Kidney (tissue), 13 donors: ENCODE measurements at regions not wholly inside any gene's neighbourhood (a gene's known extent, or its start where the extent isn't known, plus 50 kb on each side); places are given as distances from the start of the nearest gene placed in this dataset.
"Not testable (repeated sequence)": the region's sequence is repeated elsewhere in the genome, so short reads cannot be mapped to it uniquely, and the experiment has no call there.

Source experiments
- DNase-seq, 5 donors: peaks; one replicate each; pipeline ENCODE4 v3.0.0-alpha.2; 2013 to 2020
- FAIRE-seq: peaks from 2 replicates; lab custom pipeline; 2012; peaks lifted over from hg19 to GRCh38; lab: Jason Lieb, UNC
- H3K27ac ChIP-seq, 2 donors: one replicate each; pipeline ENCODE4 v1.7.0; 2013; ENCODE audit warnings: low read depth in 2 of 2, low read length in 2 of 2, inconsistent platforms in 1 of 2
- H3K27me3 ChIP-seq: one replicate; pipeline ENCODE4 v1.7.1; 2013; ENCODE audit warnings: low read length, inconsistent platforms; ENCODE audit not compliant: control insufficient read depth, insufficient read depth
- H3K36me3 ChIP-seq, 3 donors: one replicate each; pipeline versions ENCODE4 v1.7.0 to v1.7.1; 2013; ENCODE audit warnings: low read length in 3 of 3, control low read depth in 1 of 3, inconsistent platforms in 1 of 3; ENCODE audit not compliant: insufficient read depth in 3 of 3, control insufficient read depth in 2 of 3
- H3K4me1 ChIP-seq, 3 donors: one replicate each; pipeline versions ENCODE4 v1.7.0 to v1.7.1; 2013; ENCODE audit warnings: low read length in 3 of 3, inconsistent platforms in 1 of 3, low read depth in 1 of 3; ENCODE audit not compliant: control insufficient read depth in 2 of 3, insufficient read depth in 2 of 3
- H3K4me3 ChIP-seq, 3 donors: one replicate each; pipeline versions ENCODE4 v1.7.0 to v1.8.1; 2013; ENCODE audit warnings: low read length in 3 of 3, control low read depth in 1 of 3, inconsistent platforms in 1 of 3
- H3K9ac ChIP-seq, 3 donors: one replicate each; pipeline versions ENCODE4 v1.7.0 to v1.7.1; 2013; ENCODE audit warnings: low read length in 3 of 3, control low read depth in 1 of 3, inconsistent platforms in 1 of 3
- H3K9me3 ChIP-seq, 3 donors: one replicate each; pipeline versions ENCODE4 v1.7.0 to v1.7.1; 2013; ENCODE audit warnings: low read length in 3 of 3, control low read depth in 1 of 3, inconsistent platforms in 1 of 3; ENCODE audit not compliant: control insufficient read depth in 2 of 3, insufficient read depth in 1 of 3
- intact Hi-C: fragments of 100-400 bp; cut with DNase I; formaldehyde crosslinking; loops from one replicate; pipeline ENCODE4 v1.11.1; 2022
- TF ChIP-seq, protein P1 (sequence below): IDR thresholded peaks from 3 replicates; pipeline ENCODE4 v1.5.1; 2012; ENCODE audit warnings: mild to moderate bottlenecking, moderate library complexity, borderline replicate concordance; ENCODE audit not compliant: insufficient read depth; ENCODE audit errors: extremely low read depth
- donor health status: control.
- donor health status: control.
- donor health status: control.
- donor health status: control.
- donor health status: control.
- donor health status: DM: yes; HTN: yes; CAD: no.
- donor health status: Normal renal cell carcinoma (clear cell type).

DNA sequence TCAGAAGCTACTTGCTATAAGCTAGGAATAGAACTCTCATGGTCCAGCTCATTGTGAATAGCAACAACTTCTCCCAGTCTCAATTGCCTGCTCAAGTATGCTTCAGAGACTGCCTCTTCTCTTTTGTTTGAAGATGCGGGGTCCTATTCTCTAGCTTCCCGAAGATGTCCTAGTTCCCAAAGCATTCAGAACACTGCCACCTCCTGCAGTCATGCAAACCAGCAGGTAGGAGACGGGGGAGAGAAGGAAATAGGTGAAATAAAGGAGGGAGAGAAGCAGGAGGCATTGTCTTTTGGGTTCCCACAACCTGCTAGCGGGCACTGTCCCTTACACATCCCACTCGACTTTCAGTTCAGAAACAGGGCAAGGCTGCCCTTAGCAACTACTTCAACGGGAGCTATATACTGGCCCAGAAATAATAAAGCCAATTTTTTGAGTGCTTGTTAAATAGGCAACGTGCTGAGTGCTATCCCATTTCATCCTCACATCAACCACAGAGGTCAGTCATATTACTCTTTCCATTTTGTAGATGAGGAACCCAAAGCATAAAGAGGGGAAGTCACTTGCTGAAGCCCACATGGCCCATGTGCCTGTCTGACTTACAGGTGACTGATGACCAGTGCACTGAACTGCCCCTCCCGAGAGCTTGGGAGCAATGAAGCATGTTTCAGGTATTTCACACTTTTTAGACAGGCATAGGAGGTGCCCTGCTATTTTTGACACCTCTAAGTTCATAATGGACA, 61.9 kb upstream of the ATXN1 start:
- TF ChIP-seq, protein P1, sequence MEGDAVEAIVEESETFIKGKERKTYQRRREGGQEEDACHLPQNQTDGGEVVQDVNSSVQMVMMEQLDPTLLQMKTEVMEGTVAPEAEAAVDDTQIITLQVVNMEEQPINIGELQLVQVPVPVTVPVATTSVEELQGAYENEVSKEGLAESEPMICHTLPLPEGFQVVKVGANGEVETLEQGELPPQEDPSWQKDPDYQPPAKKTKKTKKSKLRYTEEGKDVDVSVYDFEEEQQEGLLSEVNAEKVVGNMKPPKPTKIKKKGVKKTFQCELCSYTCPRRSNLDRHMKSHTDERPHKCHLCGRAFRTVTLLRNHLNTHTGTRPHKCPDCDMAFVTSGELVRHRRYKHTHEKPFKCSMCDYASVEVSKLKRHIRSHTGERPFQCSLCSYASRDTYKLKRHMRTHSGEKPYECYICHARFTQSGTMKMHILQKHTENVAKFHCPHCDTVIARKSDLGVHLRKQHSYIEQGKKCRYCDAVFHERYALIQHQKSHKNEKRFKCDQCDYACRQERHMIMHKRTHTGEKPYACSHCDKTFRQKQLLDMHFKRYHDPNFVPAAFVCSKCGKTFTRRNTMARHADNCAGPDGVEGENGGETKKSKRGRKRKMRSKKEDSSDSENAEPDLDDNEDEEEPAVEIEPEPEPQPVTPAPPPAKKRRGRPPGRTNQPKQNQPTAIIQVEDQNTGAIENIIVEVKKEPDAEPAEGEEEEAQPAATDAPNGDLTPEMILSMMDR = no peak
- Histone ChIP-seq H3K4me3 (no peak overlapping the region), H3K4me1 (peaks cover 0 to 7% (median 4%) of the 10 kb centered on the region in 3 donors), H3K27me3 (no peaks in the 10 kb centered on the region), H3K9ac (no peak overlapping the region), H3K36me3 (no peaks in the 10 kb centered on the region), H3K27ac (no peak overlapping the region), H3K9me3 (no peaks in the 10 kb centered on the region)
- intact Hi-C loops = no loop called here
- no peak for FAIRE-seq
- DNase-seq = no peak

DNA sequence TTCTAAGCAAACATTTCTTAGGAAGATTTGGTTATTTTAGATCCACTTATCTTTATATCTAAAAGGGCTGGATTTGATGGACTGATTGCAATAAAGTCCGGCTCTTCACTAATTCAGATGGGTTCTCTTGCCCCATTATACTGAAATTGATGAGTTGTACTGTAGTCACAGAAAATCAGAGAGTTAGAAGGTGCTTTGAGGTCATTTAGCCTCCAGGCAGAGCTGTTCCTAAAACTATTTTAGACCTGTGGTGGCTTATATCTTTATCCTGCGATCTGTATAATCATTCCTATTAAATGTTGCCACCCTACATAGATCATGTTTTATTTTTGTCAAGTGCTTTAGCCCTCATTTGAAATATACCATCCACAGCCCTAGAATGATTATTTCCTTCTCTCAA, 61.3 kb upstream of the ATXN1 start:
- H3K27me3 ChIP-seq = no peaks in the 10 kb centered on the region
- peaks cover 0 to 7% (median 4%) of the 10 kb centered on the region in 3 donors for H3K4me1 ChIP-seq
- no peak overlapping the region for H3K9ac ChIP-seq
- H3K36me3 ChIP-seq = no peaks in the 10 kb centered on the region
- H3K9me3 ChIP-seq = no peaks in the 10 kb centered on the region
- H3K4me3 ChIP-seq = no peak overlapping the region
- DNase-seq (no peak), FAIRE-seq (no peak)
- TF ChIP-seq, protein P1 = no peak
- intact Hi-C loops = no loop called here
- H3K27ac ChIP-seq = no peak overlapping the region

DNA sequence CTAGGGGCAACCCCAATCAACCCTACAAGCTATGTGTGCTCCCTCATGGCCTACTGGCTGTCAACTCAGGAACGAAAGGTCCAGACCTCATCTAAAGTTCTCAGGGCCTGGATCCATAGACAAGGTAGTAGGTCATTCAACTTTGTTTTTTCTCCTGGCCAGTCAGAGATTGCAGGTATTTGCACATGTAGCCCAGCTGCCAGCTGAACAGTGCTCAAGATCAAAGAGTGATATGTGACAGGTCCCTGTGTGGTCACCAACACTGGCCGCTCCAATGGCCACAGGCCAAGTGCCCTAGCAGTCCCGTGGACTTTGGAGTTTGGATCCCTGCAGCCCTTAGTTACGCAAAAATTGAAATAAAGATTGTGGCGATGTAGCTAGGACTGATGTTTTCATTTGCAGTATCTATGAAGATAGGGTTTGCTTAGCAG, 60.6 kb upstream of the ATXN1 start:
- H3K4me3 ChIP-seq = no peak overlapping the region
- no peaks in the 10 kb centered on the region for H3K9me3 ChIP-seq
- H3K4me1 ChIP-seq = peaks cover 0 to 7% (median 4%) of the 10 kb centered on the region in 3 donors
- no peaks in the 10 kb centered on the region for H3K36me3 ChIP-seq
- DNase-seq (no peak), FAIRE-seq (no peak)
- TF ChIP-seq, protein P1 = no peak
- no peak overlapping the region for H3K9ac ChIP-seq
- no peaks in the 10 kb centered on the region for H3K27me3 ChIP-seq
- intact Hi-C loops = no loop called here
- no peak overlapping the region for H3K27ac ChIP-seq

DNA sequence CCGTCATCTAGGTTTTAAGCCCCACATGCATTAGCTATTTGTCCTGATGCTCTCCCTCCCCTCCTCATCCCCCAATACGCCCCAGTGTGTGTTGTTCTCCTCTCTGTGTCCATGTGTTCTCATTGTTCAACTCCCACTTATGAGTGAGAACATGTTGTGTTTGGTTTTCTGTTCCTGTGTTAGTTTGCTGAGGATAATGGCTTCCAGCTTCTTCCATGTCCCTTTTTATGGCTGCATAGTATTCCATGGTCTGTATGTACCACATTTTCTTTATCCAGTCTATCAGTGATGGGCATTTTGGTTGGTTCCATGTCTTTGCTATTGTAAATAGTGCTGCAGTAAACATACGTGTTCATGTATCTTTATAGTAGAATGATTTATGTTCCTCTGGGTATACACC, 59.0 kb upstream of the ATXN1 start:
- H3K27ac ChIP-seq, intact Hi-C loops, H3K4me3 ChIP-seq, H3K36me3 ChIP-seq, H3K9ac ChIP-seq, FAIRE-seq, H3K4me1 ChIP-seq, H3K27me3 ChIP-seq, H3K9me3 ChIP-seq, DNase-seq: not testable (repeated sequence)
